Liver (tissue), 8 donors: ENCODE measurements at regions not wholly inside any gene's neighbourhood (a gene's known extent, or its start where the extent isn't known, plus 50 kb on each side); places are given as distances from the start of the nearest gene placed in this dataset.

Experiments
- DNase-seq: peaks from one replicate; pipeline ENCODE4 v3.0.0-alpha.2; 2017; ENCODE audit warnings: low spot score
- H3K27ac ChIP-seq, 2 donors: one replicate each; pipeline ENCODE4 v1.7.0; 2013; ENCODE audit warnings: inconsistent platforms in 2 of 2, low read length in 2 of 2, control low read depth in 1 of 2, low read depth in 1 of 2, mild to moderate bottlenecking in 1 of 2
- H3K27me3 ChIP-seq, 4 donors: one replicate each; pipeline versions ENCODE4 v1.6.1 to v1.7.0; 2013; ENCODE audit warnings: low read length in 3 of 4, inconsistent platforms in 1 of 4, mild to moderate bottlenecking in 1 of 4, moderate library complexity in 1 of 4; ENCODE audit not compliant: control insufficient read depth in 4 of 4, insufficient read depth in 4 of 4
- H3K36me3 ChIP-seq, 4 donors: one replicate each; pipeline versions ENCODE4 v1.6.1 to v1.7.0; 2013; ENCODE audit warnings: low read length in 3 of 4, mild to moderate bottlenecking in 3 of 4, low read depth in 1 of 4, moderate library complexity in 1 of 4; ENCODE audit not compliant: control insufficient read depth in 4 of 4, insufficient read depth in 3 of 4
- H3K4me1 ChIP-seq, 4 donors: one replicate each; pipeline versions ENCODE4 v1.6.1 to v1.7.0; 2013; ENCODE audit warnings: low read length in 3 of 4, mild to moderate bottlenecking in 3 of 4, moderate library complexity in 1 of 4; ENCODE audit not compliant: control insufficient read depth in 4 of 4, insufficient read depth in 4 of 4
- H3K4me3 ChIP-seq, 3 donors: one replicate each; pipeline versions ENCODE4 v1.6.1 to v1.7.0; 2013; ENCODE audit warnings: low read length in 3 of 3, control low read depth in 1 of 3, low read depth in 1 of 3, mild to moderate bottlenecking in 1 of 3
- H3K9ac ChIP-seq, 2 donors: one replicate each; pipeline ENCODE4 v1.7.0; 2013; ENCODE audit warnings: low read length in 2 of 2, mild to moderate bottlenecking in 2 of 2, moderate library complexity in 2 of 2, control low read depth in 1 of 2, low read depth in 1 of 2
- H3K9me3 ChIP-seq, 4 donors: one replicate each; pipeline versions ENCODE4 v1.6.1 to v1.7.0; 2013; ENCODE audit warnings: low read length in 3 of 4; ENCODE audit not compliant: control insufficient read depth in 4 of 4
- EGR1 ChIP-seq, 2 donors: IDR thresholded peaks; 2 replicates each; pipeline ENCODE4 v1.6.1; 2016 to 2018; ENCODE audit warnings: antibody characterized with exemption in 2 of 2, low read depth in 2 of 2
- FOXA2 ChIP-seq: IDR thresholded peaks from 2 replicates; pipeline ENCODE4 v1.6.1; 2016; ENCODE audit warnings: antibody characterized with exemption
- GABPA ChIP-seq, 2 donors: IDR thresholded peaks in 1 of 2; conservative IDR thresholded peaks in 1 of 2; 2 replicates each; pipeline ENCODE4 v1.6.1; 2016; ENCODE audit warnings: antibody characterized with exemption in 2 of 2, mild to moderate bottlenecking in 1 of 2, moderate library complexity in 1 of 2
- HNF4A ChIP-seq, 2 donors: conservative IDR thresholded peaks; 2 replicates each; pipeline ENCODE4 v1.6.1; 2016; ENCODE audit warnings: antibody characterized with exemption in 2 of 2, mild to moderate bottlenecking in 2 of 2
- HNF4G ChIP-seq: IDR thresholded peaks from 2 replicates; pipeline ENCODE4 v1.6.1; 2016; ENCODE audit warnings: antibody characterized with exemption
- JUND ChIP-seq, 2 donors: IDR thresholded peaks; 2 replicates each; pipeline ENCODE4 v1.6.1; 2016; ENCODE audit warnings: antibody characterized with exemption in 2 of 2
- NR2F2 ChIP-seq: IDR thresholded peaks from 2 replicates; pipeline ENCODE4 v1.6.1; 2016; ENCODE audit warnings: antibody characterized with exemption
- RAD21 ChIP-seq, 2 donors: IDR thresholded peaks; 2 replicates each; pipeline ENCODE4 v1.6.1; 2016; ENCODE audit warnings: antibody characterized with exemption in 2 of 2, mild to moderate bottlenecking in 2 of 2
- RXRA ChIP-seq, 2 donors: IDR thresholded peaks; 2 replicates each; pipeline ENCODE4 v1.6.1; 2017 to 2018; ENCODE audit warnings: antibody characterized with exemption in 2 of 2, mild to moderate bottlenecking in 1 of 2
- SP1 ChIP-seq: IDR thresholded peaks from 2 replicates; pipeline ENCODE4 v1.6.1; 2018; ENCODE audit warnings: antibody characterized with exemption, mild to moderate bottlenecking
- TAF1 ChIP-seq: conservative IDR thresholded peaks from 2 replicates; pipeline ENCODE4 v1.6.1; 2016; ENCODE audit warnings: antibody characterized with exemption, mild to moderate bottlenecking
- YY1 ChIP-seq: IDR thresholded peaks from 2 replicates; pipeline ENCODE4 v1.6.1; 2016; ENCODE audit warnings: antibody characterized with exemption, mild to moderate bottlenecking
- WGBS: extraction: QIAGEN DNeasy Blood & Tissue Kit; methylation state at CpG from one replicate; pipeline ENCODE4 v1.1.7; 2013; 5-methylcytosine and 5-hydroxymethylcytosine counted together
- TF ChIP-seq, protein P1 (sequence below): fragments of 150-350 bp; IDR thresholded peaks from 2 replicates; pipeline ENCODE4 v1.5.1; 2017; ENCODE audit warnings: improper control_type of control experiment, low read depth, low read length; ENCODE audit not compliant: missing input control
- TF ChIP-seq, protein P2 (sequence below): IDR thresholded peaks from 2 replicates; pipeline ENCODE4 v1.6.1; 2016; ENCODE audit warnings: antibody characterized with exemption
- TF ChIP-seq, protein P3 (sequence below): IDR thresholded peaks from 2 replicates; pipeline ENCODE4 v1.6.1; 2016; ENCODE audit warnings: antibody characterized with exemption
- donor health status: healthy.
- donor health status: healthy.
- donor health status: healthy.
- donor health status: healthy.
- donor health status: healthy.

- WGBS: 58% methylated on average over 5 of the region's 5 CpGs
- TF ChIP-seq RAD21 (IDR thresholded peaks at IDR 0.05): no peak
- TF ChIP-seq SP1: no peak
- TF ChIP-seq RXRA (IDR thresholded peaks at IDR 0.05): no peak
- no peak for TF ChIP-seq JUND (IDR thresholded peaks at IDR 0.05)
- TF ChIP-seq, protein P1, sequence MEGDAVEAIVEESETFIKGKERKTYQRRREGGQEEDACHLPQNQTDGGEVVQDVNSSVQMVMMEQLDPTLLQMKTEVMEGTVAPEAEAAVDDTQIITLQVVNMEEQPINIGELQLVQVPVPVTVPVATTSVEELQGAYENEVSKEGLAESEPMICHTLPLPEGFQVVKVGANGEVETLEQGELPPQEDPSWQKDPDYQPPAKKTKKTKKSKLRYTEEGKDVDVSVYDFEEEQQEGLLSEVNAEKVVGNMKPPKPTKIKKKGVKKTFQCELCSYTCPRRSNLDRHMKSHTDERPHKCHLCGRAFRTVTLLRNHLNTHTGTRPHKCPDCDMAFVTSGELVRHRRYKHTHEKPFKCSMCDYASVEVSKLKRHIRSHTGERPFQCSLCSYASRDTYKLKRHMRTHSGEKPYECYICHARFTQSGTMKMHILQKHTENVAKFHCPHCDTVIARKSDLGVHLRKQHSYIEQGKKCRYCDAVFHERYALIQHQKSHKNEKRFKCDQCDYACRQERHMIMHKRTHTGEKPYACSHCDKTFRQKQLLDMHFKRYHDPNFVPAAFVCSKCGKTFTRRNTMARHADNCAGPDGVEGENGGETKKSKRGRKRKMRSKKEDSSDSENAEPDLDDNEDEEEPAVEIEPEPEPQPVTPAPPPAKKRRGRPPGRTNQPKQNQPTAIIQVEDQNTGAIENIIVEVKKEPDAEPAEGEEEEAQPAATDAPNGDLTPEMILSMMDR: no peak
- TF ChIP-seq FOXA2: no peak
- TF ChIP-seq YY1: no peak
- TF ChIP-seq, protein P2, sequence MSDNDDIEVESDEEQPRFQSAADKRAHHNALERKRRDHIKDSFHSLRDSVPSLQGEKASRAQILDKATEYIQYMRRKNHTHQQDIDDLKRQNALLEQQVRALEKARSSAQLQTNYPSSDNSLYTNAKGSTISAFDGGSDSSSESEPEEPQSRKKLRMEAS: no peak
- no peak for TF ChIP-seq TAF1
- TF ChIP-seq, protein P3, sequence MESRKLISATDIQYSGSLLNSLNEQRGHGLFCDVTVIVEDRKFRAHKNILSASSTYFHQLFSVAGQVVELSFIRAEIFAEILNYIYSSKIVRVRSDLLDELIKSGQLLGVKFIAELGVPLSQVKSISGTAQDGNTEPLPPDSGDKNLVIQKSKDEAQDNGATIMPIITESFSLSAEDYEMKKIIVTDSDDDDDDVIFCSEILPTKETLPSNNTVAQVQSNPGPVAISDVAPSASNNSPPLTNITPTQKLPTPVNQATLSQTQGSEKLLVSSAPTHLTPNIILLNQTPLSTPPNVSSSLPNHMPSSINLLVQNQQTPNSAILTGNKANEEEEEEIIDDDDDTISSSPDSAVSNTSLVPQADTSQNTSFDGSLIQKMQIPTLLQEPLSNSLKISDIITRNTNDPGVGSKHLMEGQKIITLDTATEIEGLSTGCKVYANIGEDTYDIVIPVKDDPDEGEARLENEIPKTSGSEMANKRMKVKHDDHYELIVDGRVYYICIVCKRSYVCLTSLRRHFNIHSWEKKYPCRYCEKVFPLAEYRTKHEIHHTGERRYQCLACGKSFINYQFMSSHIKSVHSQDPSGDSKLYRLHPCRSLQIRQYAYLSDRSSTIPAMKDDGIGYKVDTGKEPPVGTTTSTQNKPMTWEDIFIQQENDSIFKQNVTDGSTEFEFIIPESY: no peak
- no peaks in the 10 kb centered on the region for H3K36me3 ChIP-seq
- DNase-seq: no peak
- no peak overlapping the region for H3K9ac ChIP-seq
- no peak overlapping the region for H3K27ac ChIP-seq
- H3K4me1 ChIP-seq: no peaks in the 10 kb centered on the region
- H3K9me3 ChIP-seq: no peaks in the 10 kb centered on the region
- peaks cover 0 to 4% (median 0%) of the 10 kb centered on the region in 4 donors for H3K27me3 ChIP-seq
- H3K4me3 ChIP-seq: no peak overlapping the region
Observed at GRCh38 chr2:40043641-40044040, 264.6 kb upstream of the THUMPD2 start.

DNA sequence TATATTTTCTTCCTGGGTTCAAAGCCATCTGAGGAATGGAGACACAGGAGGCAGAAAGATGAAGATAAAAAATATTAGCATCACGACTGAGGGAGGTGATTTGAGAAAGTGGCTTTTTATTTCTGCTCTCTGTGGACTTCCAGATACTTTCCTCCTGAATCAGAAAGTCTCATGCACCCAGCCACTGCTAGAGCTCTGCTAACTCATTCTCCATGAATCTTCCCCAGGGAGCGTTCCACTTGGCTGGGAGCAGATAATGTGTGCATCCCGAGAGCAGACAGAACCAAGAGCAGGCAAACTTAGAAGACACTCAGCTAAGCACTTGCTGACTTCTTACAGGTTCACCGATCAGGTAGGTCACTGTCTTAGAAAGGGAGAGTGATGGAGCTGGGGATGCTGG lies 264.1 kb upstream of the THUMPD2 start:
- H3K36me3 ChIP-seq: no peaks in the 10 kb centered on the region
- H3K4me3 ChIP-seq: no peak overlapping the region
- H3K27ac ChIP-seq: no peak overlapping the region
- H3K27me3 ChIP-seq: peaks cover 0 to 4% (median 0%) of the 10 kb centered on the region in 4 donors
- TF ChIP-seq, protein P2: no peak
- TF ChIP-seq HNF4A (conservative IDR thresholded peaks at IDR 0.05) (no peak), GABPA (IDR thresholded peaks at IDR 0.05 in 1 of 2, conservative IDR thresholded peaks at IDR 0.05 in 1 of 2) (no peak), TAF1 (no peak)
- no peaks in the 10 kb centered on the region for H3K4me1 ChIP-seq
- DNase-seq: no peak
- H3K9me3 ChIP-seq: no peaks in the 10 kb centered on the region
- 74% methylated on average over 4 of the region's 4 CpGs for WGBS
- H3K9ac ChIP-seq: no peak overlapping the region

DNA sequence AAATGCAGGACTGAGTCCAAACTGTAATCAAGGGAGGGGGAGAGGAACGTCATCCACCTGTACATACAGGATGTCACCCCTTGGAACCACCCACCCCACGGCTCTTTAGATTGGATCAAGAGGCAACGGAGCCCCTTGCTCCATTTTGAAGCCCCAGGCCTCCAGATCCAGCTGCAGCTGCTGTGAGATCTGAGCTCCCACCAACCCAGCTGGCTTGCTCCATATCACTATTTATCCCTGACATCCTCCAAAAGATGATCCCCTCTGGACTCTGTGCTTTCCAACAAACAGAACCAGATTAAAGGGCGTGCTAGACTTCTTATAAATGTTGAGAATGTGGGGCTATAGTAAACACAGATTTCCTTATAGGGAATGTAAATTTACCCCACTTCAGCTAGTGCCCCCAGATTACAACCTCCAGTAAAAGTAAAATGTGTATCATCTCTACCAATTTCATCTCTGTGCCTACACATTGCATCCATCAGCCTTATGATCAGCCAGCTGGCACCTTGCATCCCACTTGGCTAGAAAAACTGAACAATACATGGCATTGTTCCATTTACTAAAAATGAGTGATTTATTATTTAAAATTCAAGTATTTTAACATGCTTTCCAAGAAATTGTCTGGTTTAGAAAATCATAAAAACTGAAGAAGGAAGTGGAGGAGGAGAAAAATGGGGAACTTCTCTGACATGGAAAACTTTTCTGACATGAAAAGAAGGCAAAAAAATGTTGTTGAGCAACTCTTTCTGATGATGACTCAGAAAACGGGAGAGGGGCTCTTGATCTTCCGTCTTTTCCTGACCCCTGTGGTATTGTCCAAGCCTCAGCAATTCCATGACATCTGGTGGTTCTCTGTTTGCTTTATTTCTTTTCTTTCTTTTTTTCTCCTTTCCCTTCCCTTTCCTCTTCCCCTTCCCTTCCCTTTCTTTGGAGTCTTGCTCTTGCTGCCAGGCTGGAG lies 262.6 kb upstream of the THUMPD2 start:
- 56% methylated on average over 6 of the region's 6 CpGs for WGBS
- H3K27ac ChIP-seq: no peak overlapping the region
- TF ChIP-seq TAF1 (no peak), HNF4G (no peak), FOXA2 (no peak), NR2F2 (no peak), EGR1 (IDR thresholded peaks at IDR 0.05; ENCODE audit: low read depth in 2 of 2) (no peak)
- TF ChIP-seq, protein P2: no peak
- TF ChIP-seq, protein P1: no peak
- TF ChIP-seq, protein P3: no peak

More for the DNA sequence above, 262.6 kb upstream of the THUMPD2 start:
- no peak for DNase-seq
- H3K9ac ChIP-seq: no peak overlapping the region
- H3K4me3 ChIP-seq: no peak overlapping the region
- H3K27me3 ChIP-seq: peaks cover 0 to 4% (median 0%) of the 10 kb centered on the region in 4 donors
- no peaks in the 10 kb centered on the region for H3K4me1 ChIP-seq
- H3K9me3 ChIP-seq: no peaks in the 10 kb centered on the region
- H3K36me3 ChIP-seq: no peaks in the 10 kb centered on the region
